Esophagus muscularis mucosa (tissue), 4 donors: ENCODE measurements at regions not wholly inside any gene's neighbourhood (a gene's known extent, or its start where the extent isn't known, plus 50 kb on each side); places are given as distances from the start of the nearest gene placed in this dataset.
A peak's percentile ranks its signal among the peaks of the same experiment; 100 is the strongest.

ENCODE experiments used
- DNase-seq: peaks from one replicate; pipeline ENCODE4 v3.0.0-alpha.2; 2017; ENCODE audit errors: extremely low spot score
- H3K27ac ChIP-seq, 4 donors: fragments of 200-600 bp; sonication (generic); replicated peaks in 1 of 4; 1 replicate in 3 of 4; 2 replicates in 1 of 4; pipeline ENCODE4 v1.5.1; 2016 to 2019; ENCODE audit warnings: mild to moderate bottlenecking in 1 of 4
- H3K27me3 ChIP-seq, 4 donors: fragments of 200-600 bp; sonication (generic); one replicate each; pipeline versions ENCODE4 v1.5.1 to v1.6.0; 2016 to 2019
- H3K36me3 ChIP-seq, 4 donors: fragments of 200-600 bp; sonication (generic); one replicate each; pipeline ENCODE4 v1.5.1; 2016 to 2019
- H3K4me1 ChIP-seq, 4 donors: fragments of 200-600 bp; sonication (generic); one replicate each; pipeline ENCODE4 v1.5.1; 2016 to 2019
- H3K4me3 ChIP-seq, 4 donors: fragments of 200-600 bp; sonication (generic); 1 replicate in 2 of 4; 2 replicates in 2 of 4; pipeline ENCODE4 v1.5.1; 2016 to 2019; ENCODE audit warnings: mild to moderate bottlenecking in 4 of 4, moderate library complexity in 1 of 4
- H3K9me3 ChIP-seq, 4 donors: fragments of 200-600 bp; sonication (generic); 1 replicate in 3 of 4; 2 replicates in 1 of 4; pipeline ENCODE4 v1.5.1; 2016 to 2019
- EP300 ChIP-seq: sonication (generic); formaldehyde crosslinking; IDR thresholded peaks from one replicate; pipeline ENCODE4 v1.6.1; 2017; ENCODE audit warnings: antibody characterized with exemption
- POLR2A ChIP-seq: fragments of 450-650 bp; IDR thresholded peaks from one replicate; pipeline ENCODE4 v1.6.1; 2017; ENCODE audit warnings: antibody characterized with exemption, moderate library complexity, mild to moderate bottlenecking, low read depth
- POLR2AphosphoS5 ChIP-seq, 2 donors: sonication (generic); formaldehyde crosslinking; IDR thresholded peaks; one replicate each; pipeline ENCODE4 v1.6.1; 2017; ENCODE audit warnings: antibody characterized with exemption in 2 of 2
- WGBS: methylation state at CpG from one replicate; pipeline ENCODE4 v1.1.5; 2018; 5-methylcytosine and 5-hydroxymethylcytosine counted together
- intact Hi-C: fragments of 100-400 bp; cut with DNase I; formaldehyde crosslinking; loops from one replicate; pipeline ENCODE4 v1.15.1; 2023
- TF ChIP-seq, protein P1 (sequence below), 3 experiments: fragments of 200-600 bp in 2 of 3; fragments of 450-650 bp in 1 of 3; sonication (generic) in 2 of 3; IDR thresholded peaks; one replicate each; pipeline ENCODE4 v1.5.1; 2017 to 2019; ENCODE audit warnings: antibody characterized with exemption in 3 of 3, mild to moderate bottlenecking in 2 of 3, moderate library complexity in 1 of 3

DNA sequence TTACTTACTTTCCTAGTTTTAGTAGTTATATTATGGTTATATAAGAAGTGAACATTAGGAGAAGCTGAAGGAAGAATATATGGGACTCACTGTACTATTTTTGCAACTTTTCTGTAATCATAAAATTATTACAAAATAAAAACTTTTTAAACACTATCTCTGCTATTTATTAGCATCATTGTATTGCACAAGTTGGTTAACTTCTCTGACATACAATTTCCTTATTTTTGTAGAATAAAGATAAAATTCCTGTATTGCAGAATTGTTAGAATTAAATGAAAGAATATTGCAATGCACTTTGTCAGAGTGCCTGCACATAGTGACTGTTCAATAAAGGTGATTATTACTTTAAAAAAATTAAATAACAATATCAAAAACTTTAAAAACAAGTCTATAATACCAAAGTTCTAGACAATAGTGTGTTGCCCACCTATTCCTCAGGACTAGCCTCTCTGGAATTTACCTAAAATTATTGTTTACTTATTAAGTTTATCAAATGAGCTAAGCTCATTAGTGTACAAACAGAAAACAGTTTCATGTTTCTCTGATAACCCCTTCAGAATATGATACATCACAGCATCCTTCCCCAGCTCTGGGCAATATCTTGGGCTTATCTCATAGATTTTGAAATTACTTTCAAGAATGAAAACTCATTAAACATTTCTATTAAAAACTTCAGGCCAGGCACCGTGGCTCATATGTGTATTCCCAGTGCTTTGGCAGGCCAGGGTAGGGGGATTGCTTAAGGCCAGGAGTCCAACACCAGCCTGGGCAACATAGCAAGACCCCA lies 77.4 kb upstream of the TMPO start:
- Histone ChIP-seq H3K9me3 (no peaks in the 10 kb centered on the region), H3K4me3 (no peak overlapping the region), H3K36me3 (no peaks in the 10 kb centered on the region), H3K27me3 (no peaks in the 10 kb centered on the region), H3K27ac (no peak overlapping the region), H3K4me1 (peaks cover 7 to 14% (median 12%) of the 10 kb centered on the region in 4 donors)
- intact Hi-C loops, result no loop called here
- TF ChIP-seq EP300, result no peak
- no peak for TF ChIP-seq POLR2AphosphoS5 (IDR thresholded peaks at IDR 0.05)
- no peak for TF ChIP-seq POLR2A
- TF ChIP-seq, protein P1, sequence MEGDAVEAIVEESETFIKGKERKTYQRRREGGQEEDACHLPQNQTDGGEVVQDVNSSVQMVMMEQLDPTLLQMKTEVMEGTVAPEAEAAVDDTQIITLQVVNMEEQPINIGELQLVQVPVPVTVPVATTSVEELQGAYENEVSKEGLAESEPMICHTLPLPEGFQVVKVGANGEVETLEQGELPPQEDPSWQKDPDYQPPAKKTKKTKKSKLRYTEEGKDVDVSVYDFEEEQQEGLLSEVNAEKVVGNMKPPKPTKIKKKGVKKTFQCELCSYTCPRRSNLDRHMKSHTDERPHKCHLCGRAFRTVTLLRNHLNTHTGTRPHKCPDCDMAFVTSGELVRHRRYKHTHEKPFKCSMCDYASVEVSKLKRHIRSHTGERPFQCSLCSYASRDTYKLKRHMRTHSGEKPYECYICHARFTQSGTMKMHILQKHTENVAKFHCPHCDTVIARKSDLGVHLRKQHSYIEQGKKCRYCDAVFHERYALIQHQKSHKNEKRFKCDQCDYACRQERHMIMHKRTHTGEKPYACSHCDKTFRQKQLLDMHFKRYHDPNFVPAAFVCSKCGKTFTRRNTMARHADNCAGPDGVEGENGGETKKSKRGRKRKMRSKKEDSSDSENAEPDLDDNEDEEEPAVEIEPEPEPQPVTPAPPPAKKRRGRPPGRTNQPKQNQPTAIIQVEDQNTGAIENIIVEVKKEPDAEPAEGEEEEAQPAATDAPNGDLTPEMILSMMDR (IDR thresholded peaks at IDR 0.05), result no peak
- WGBS, result 74% methylated on average over 1 of the region's 1 CpG
- peak; percentile 29 for DNase-seq

GRCh38 chr12:98438656-98439230 lies 76.6 kb upstream of the TMPO start:
- Histone ChIP-seq H3K9me3 (no peaks in the 10 kb centered on the region), H3K27me3 (no peaks in the 10 kb centered on the region), H3K4me1 (peaks cover 7 to 14% (median 12%) of the 10 kb centered on the region in 4 donors), H3K27ac (peak overlapping the region in 1 of 4 donors; percentile 45), H3K4me3 (no peak overlapping the region), H3K36me3 (no peaks in the 10 kb centered on the region)
- DNase-seq, result peak; percentile 68
- intact Hi-C loops, result no loop called here
- TF ChIP-seq POLR2AphosphoS5 (IDR thresholded peaks at IDR 0.05) (no peak), POLR2A (no peak), EP300 (no peak)
- TF ChIP-seq, protein P1 (IDR thresholded peaks at IDR 0.05), result no peak
- 75% methylated on average over 1 of the region's 1 CpG for WGBS

GRCh38 chr12:98439471-98439951 lies 75.9 kb upstream of the TMPO start:
- peak; percentile 37 for DNase-seq
- TF ChIP-seq EP300 (no peak), POLR2AphosphoS5 (IDR thresholded peaks at IDR 0.05) (no peak), POLR2A (no peak)
- TF ChIP-seq, protein P1 (IDR thresholded peaks at IDR 0.05), result no peak
- Histone ChIP-seq H3K4me1 (peaks cover 7 to 14% (median 12%) of the 10 kb centered on the region in 4 donors), H3K9me3 (no peaks in the 10 kb centered on the region), H3K36me3 (no peaks in the 10 kb centered on the region), H3K4me3 (no peak overlapping the region), H3K27me3 (no peaks in the 10 kb centered on the region), H3K27ac (peak overlapping the region; percentile 36 to 52 (median 47))
- 54% methylated on average over 3 of the region's 3 CpGs for WGBS
- intact Hi-C loops, result no loop called here

- H3K27ac ChIP-seq, result peak overlapping the region; percentile 36 to 52 (median 47)
- 26% methylated on average over 4 of the region's 4 CpGs for WGBS
- H3K27me3 ChIP-seq, result no peaks in the 10 kb centered on the region
- TF ChIP-seq POLR2AphosphoS5 (IDR thresholded peaks at IDR 0.05) (peak; percentile 60 to 62), POLR2A (no peak), EP300 (no peak)
- TF ChIP-seq, protein P1 (IDR thresholded peaks at IDR 0.05), result no peak
- no peaks in the 10 kb centered on the region for H3K9me3 ChIP-seq
- no peak overlapping the region for H3K4me3 ChIP-seq
- H3K36me3 ChIP-seq, result no peaks in the 10 kb centered on the region
- H3K4me1 ChIP-seq, result peaks cover 7 to 14% (median 12%) of the 10 kb centered on the region in 4 donors
- DNase-seq, result peak; percentile 92
- intact Hi-C loops, result no loop called here
These were observed 75.3 kb upstream of the TMPO start for GRCh38 chr12:98439981-98440581.
